Transverse colon (tissue), 4 donors: ENCODE measurements at regions not wholly inside any gene's neighbourhood (a gene's known extent, or its start where the extent isn't known, plus 50 kb on each side); places are given as distances from the start of the nearest gene placed in this dataset.
A peak's percentile ranks its signal among the peaks of the same experiment; 100 is the strongest.

Source experiments
- DNase-seq: peaks from one replicate; pipeline ENCODE4 v3.0.0-alpha.2; 2019
- H3K27ac ChIP-seq, 4 donors: fragments of 200-600 bp; sonication (generic); 2 replicates each; pipeline ENCODE4 v1.5.1; 2016 to 2018; ENCODE audit warnings: inconsistent platforms in 4 of 4
- H3K27me3 ChIP-seq: fragments of 200-600 bp; sonication (generic); 2 replicates; pipeline ENCODE4 v1.5.1; 2017; ENCODE audit warnings: inconsistent platforms
- H3K36me3 ChIP-seq, 4 donors: fragments of 200-600 bp; sonication (generic); 2 replicates each; pipeline ENCODE4 v1.5.1; 2017 to 2019; ENCODE audit warnings: inconsistent platforms in 4 of 4
- H3K4me1 ChIP-seq, 4 donors: fragments of 200-600 bp; sonication (generic); 2 replicates each; pipeline ENCODE4 v1.5.1; 2017 to 2020; ENCODE audit warnings: inconsistent platforms in 4 of 4
- H3K4me3 ChIP-seq, 4 donors: fragments of 200-600 bp; sonication (generic); 1 replicate in 1 of 4; 2 replicates in 3 of 4; pipeline versions ENCODE4 v1.5.1 to v1.6.1; 2017 to 2019; ENCODE audit warnings: inconsistent platforms in 4 of 4
- H3K9me3 ChIP-seq, 2 donors: fragments of 200-600 bp; sonication (generic); 2 replicates each; pipeline ENCODE4 v1.5.1; 2017 to 2019; ENCODE audit warnings: inconsistent platforms in 2 of 2
- EP300 ChIP-seq: sonication (generic); formaldehyde crosslinking; IDR thresholded peaks from one replicate; pipeline ENCODE4 v1.6.1; 2017; ENCODE audit warnings: antibody characterized with exemption, low read depth
- POLR2A ChIP-seq: fragments of 450-650 bp; IDR thresholded peaks from one replicate; pipeline ENCODE4 v1.6.1; 2016; ENCODE audit warnings: antibody characterized with exemption, mild to moderate bottlenecking, moderate library complexity
- POLR2AphosphoS5 ChIP-seq, 3 donors: sonication (generic); formaldehyde crosslinking; IDR thresholded peaks; one replicate each; pipeline ENCODE4 v1.6.1; 2016; ENCODE audit warnings: antibody characterized with exemption in 3 of 3
- WGBS, 2 donors: methylation state at CpG; one replicate each; pipeline ENCODE4 v1.1.5; 2018; ENCODE audit warnings: low coverage in 1 of 2; 5-methylcytosine and 5-hydroxymethylcytosine counted together
- in situ Hi-C, 4 donors: fragments of 200-750 bp; cut with MboI; loops; one replicate each; pipeline versions ENCODE4 v1.15.0 to v1.15.1; 2017; ENCODE audit warnings: low sequenced_read_pairs in 3 of 4, low pct_ligation_motif_present in 1 of 4, low pct_unique_long_range_greater_than_20kb in 1 of 4
- intact Hi-C: fragments of 100-400 bp; cut with DNase I; formaldehyde crosslinking; loops from one replicate; pipeline ENCODE4 v1.15.1; 2023; ENCODE audit warnings: low total_unique reads
- TF ChIP-seq, protein P1 (sequence below), 5 experiments: fragments of 200-600 bp in 3 of 5; fragments of 450-650 bp in 2 of 5; sonication (generic) in 3 of 5; IDR thresholded peaks; 1 replicate in 2 of 5; 2 replicates in 3 of 5; pipeline ENCODE4 v1.5.1; 2016 to 2017; ENCODE audit warnings: antibody characterized with exemption in 5 of 5, inconsistent platforms in 3 of 5, mild to moderate bottlenecking in 2 of 5, moderate library complexity in 1 of 5

DNA sequence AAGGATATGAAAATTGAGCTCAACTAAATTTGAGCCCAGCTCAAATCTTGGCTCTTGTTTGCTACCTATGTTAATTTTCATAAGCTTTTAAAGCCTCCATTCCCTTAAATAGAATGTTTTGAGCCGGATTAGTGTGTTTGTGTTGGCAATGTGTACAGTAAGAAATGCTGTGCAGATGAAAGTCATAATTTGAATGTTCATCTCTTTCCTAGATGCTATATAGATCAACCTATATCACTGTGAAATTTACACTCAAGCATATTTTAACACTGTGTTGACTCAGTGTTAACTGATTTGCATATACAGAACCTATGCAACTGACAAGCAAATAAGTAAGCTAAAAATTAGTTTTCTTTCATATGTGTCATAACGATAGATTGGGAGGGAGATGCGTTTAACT is 272.5 kb downstream of the TFEC start:
- no peak overlapping the region for H3K27ac ChIP-seq
- 76 to 77% methylated on average over 3 of the region's 3 CpGs for WGBS, 2 donors

DNA sequence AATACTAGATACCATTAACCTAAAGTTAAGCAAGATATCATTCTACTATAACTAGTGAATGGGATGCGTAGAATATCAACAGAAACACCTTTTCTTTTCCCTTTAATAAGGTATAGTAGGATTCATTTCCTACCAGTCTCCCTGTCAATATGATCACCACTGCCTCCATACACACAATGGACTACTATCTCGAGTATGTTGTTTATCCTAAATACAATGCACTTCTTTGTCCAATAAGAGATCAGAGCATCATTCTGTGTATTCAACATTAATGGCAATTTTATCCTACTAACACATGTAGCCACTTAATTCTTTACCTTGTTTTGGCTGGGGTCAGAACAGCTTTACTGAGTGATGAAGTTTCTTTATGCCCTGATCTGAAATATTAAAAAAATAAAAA is 276.3 kb downstream of the TFEC start:
- DNase-seq, result no peak
- intact Hi-C loops (no loop called here), in situ Hi-C loops (no loop called here)
- Histone ChIP-seq H3K4me3 (no peak overlapping the region), H3K27me3 (no peaks in the 10 kb centered on the region), H3K36me3 (no peaks in the 10 kb centered on the region), H3K27ac (no peak overlapping the region), H3K9me3 (no peaks in the 10 kb centered on the region), H3K4me1 (no peaks in the 10 kb centered on the region)
- 58 to 73% methylated on average over 2 of the region's 2 CpGs for WGBS, 2 donors
- TF ChIP-seq POLR2AphosphoS5 (IDR thresholded peaks at IDR 0.05) (no peak), EP300 (no peak), POLR2A (no peak)
- TF ChIP-seq, protein P1, sequence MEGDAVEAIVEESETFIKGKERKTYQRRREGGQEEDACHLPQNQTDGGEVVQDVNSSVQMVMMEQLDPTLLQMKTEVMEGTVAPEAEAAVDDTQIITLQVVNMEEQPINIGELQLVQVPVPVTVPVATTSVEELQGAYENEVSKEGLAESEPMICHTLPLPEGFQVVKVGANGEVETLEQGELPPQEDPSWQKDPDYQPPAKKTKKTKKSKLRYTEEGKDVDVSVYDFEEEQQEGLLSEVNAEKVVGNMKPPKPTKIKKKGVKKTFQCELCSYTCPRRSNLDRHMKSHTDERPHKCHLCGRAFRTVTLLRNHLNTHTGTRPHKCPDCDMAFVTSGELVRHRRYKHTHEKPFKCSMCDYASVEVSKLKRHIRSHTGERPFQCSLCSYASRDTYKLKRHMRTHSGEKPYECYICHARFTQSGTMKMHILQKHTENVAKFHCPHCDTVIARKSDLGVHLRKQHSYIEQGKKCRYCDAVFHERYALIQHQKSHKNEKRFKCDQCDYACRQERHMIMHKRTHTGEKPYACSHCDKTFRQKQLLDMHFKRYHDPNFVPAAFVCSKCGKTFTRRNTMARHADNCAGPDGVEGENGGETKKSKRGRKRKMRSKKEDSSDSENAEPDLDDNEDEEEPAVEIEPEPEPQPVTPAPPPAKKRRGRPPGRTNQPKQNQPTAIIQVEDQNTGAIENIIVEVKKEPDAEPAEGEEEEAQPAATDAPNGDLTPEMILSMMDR (IDR thresholded peaks at IDR 0.05), result no peak

More for the DNA sequence above, 272.5 kb downstream of the TFEC start:
- no peak overlapping the region for H3K4me3 ChIP-seq
- in situ Hi-C loops, result no loop called here
- no peaks in the 10 kb centered on the region for H3K27me3 ChIP-seq
- H3K4me1 ChIP-seq, result no peaks in the 10 kb centered on the region
- TF ChIP-seq, protein P1 (IDR thresholded peaks at IDR 0.05), result no peak
- TF ChIP-seq POLR2AphosphoS5 (IDR thresholded peaks at IDR 0.05) (no peak), POLR2A (no peak), EP300 (no peak)
- H3K36me3 ChIP-seq, result no peaks in the 10 kb centered on the region
- intact Hi-C loops, result no loop called here
- no peaks in the 10 kb centered on the region for H3K9me3 ChIP-seq
- DNase-seq, result no peak

DNA sequence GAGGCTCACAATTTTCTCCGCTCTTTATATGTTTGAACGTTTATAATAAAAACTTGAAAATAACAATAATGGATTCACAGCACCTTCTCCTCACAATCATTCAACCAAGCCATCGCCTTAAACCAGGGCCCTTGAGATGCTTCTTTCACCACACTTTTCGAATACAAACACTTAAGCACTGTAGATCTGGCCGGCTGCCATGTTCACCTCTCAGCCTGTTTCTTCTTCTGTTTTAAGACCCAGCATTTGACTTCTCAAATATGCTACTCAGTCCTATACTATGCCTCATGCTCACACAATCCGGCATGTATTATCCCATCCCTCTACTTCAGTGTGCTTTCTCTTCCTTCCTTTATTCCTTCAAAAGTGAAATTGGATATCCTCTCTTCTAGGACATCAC is 280.6 kb downstream of the TFEC start:
- Histone ChIP-seq H3K4me1 (peaks cover 0 to 9% (median 4%) of the 10 kb centered on the region in 4 donors), H3K4me3 (no peak overlapping the region), H3K27me3 (no peaks in the 10 kb centered on the region), H3K9me3 (no peaks in the 10 kb centered on the region), H3K36me3 (no peaks in the 10 kb centered on the region), H3K27ac (no peak overlapping the region)
- intact Hi-C loops, result loop anchor here (5.0 kb wide), 1 partner anchor 848 kb away; no protein-coding TSS in a partner anchor
- WGBS, 2 donors, result 65 to 70% methylated on average over 6 of the region's 6 CpGs
- DNase-seq, result no peak
- in situ Hi-C loops, result no loop called here
- TF ChIP-seq, protein P1 (IDR thresholded peaks at IDR 0.05), result no peak
- TF ChIP-seq POLR2AphosphoS5 (IDR thresholded peaks at IDR 0.05) (no peak), POLR2A (no peak), EP300 (no peak)

DNA sequence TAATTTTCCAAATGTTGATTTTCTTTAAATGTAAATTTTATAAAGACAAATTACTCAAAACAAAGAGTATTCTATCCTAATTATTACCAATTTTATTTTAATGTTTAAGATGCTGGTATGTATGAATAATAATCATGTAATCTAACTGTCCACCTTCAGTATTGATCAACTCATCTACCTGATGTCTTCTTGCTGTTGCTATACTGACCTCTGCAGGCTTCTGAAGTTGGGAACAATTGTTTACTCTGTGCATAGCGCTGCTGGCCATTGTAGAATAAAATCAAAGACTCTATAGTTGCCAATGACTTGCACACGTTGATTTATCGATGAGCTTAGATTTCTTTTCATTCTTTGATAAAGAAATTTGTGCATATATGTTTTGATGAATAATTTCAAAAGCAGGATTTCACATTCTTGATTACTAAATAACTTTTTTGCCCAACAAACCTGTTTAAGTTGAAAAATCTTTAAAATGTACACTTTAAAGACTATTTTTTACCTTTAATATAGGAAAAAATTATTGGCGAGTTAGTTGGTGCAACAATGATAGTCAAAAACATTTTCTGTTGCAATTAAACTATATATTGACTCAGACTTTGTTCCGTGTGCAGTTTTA is 282.3 kb downstream of the TFEC start:
- 35 to 38% methylated on average over 5 of the region's 5 CpGs for WGBS, 2 donors
- in situ Hi-C loops, result no loop called here
- no peak for DNase-seq
- TF ChIP-seq, protein P1 (IDR thresholded peaks at IDR 0.05), result peak; percentile 16 to 32 (median 28)
- no peak for TF ChIP-seq POLR2AphosphoS5 (IDR thresholded peaks at IDR 0.05)
- TF ChIP-seq EP300, result no peak
- peaks cover 0 to 9% (median 4%) of the 10 kb centered on the region in 4 donors for H3K4me1 ChIP-seq
- H3K36me3 ChIP-seq, result no peaks in the 10 kb centered on the region
- no peak overlapping the region for H3K4me3 ChIP-seq
- intact Hi-C loops, result loop anchor here (5.0 kb wide), 1 partner anchor 846 kb away; no protein-coding TSS in a partner anchor
- H3K9me3 ChIP-seq, result no peaks in the 10 kb centered on the region
- no peak overlapping the region for H3K27ac ChIP-seq
- H3K27me3 ChIP-seq, result no peaks in the 10 kb centered on the region
